Stimulated activated naive B cell treated with anti-CD40 and anti-IgM and Interleukin-4, amounts not matched to agents 10 μg/mL and 1 μg/mL and 100 μg/mL, for 72 hours (primary cell): ENCODE measurements at regions not wholly inside any gene's neighbourhood (a gene's known extent, or its start where the extent isn't known, plus 50 kb on each side); places are given as distances from the start of the nearest gene placed in this dataset.
"Not testable (repeated sequence)": the region's sequence is repeated elsewhere in the genome, so short reads cannot be mapped to it uniquely, and the experiment has no call there.

Source experiments
- ATAC-seq, 2 donors: fragments of 150-1000 bp; cut with Tn5 transposase; replicated peaks; 2 replicates each; pipeline ENCODE4 v1.10.0; 2021; ENCODE audit warnings: moderate library complexity in 1 of 2
- DNase-seq: peaks from one replicate; pipeline ENCODE4 v3.0.0; 2021
- H3K27ac Mint-ChIP-seq: one replicate; pipeline ENCODE4 v1.8.0; 2022; ENCODE audit warnings: mild to moderate bottlenecking, mixed read lengths
- H3K27me3 Mint-ChIP-seq, 2 donors: one replicate each; pipeline ENCODE4 v1.8.0; 2022; ENCODE audit warnings: mixed read lengths in 2 of 2
- H3K36me3 Mint-ChIP-seq, 2 donors: one replicate each; pipeline ENCODE4 v1.8.0; 2022; ENCODE audit warnings: mixed read lengths in 2 of 2, mild to moderate bottlenecking in 1 of 2
- H3K4me1 Mint-ChIP-seq, 2 donors: one replicate each; pipeline ENCODE4 v1.8.0; 2022; ENCODE audit warnings: mixed read lengths in 2 of 2, mild to moderate bottlenecking in 1 of 2
- H3K4me3 Mint-ChIP-seq, 2 donors: one replicate each; pipeline ENCODE4 v1.8.0; 2022; ENCODE audit warnings: mild to moderate bottlenecking in 2 of 2, mixed read lengths in 2 of 2, moderate library complexity in 1 of 2
- H3K9me3 Mint-ChIP-seq, 2 donors: one replicate each; pipeline ENCODE4 v1.8.0; 2022; ENCODE audit warnings: mixed read lengths in 2 of 2, mild to moderate bottlenecking in 1 of 2

DNA sequence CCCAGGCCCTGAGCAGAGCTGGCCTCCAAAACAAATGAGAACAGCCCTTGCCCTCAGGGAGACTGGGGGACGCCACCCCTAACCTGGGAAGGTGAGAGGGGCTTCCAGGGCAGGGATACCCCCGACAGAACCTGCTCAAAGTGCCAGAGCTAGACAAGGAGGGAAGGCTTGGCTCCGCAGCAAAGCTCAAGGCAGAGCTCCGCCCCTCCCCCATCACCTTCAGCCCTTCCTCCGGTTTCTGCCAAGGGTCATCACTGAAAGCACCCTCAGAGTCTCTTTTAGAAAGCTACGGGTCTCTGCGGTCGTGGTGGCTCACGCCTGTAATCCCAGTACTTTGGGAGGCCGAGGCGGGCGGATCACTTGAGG, 73.4 kb upstream of the CUX1 start:
- Mint-ChIP-seq H3K9me3 (no peaks in the 10 kb centered on the region), H3K4me1 (peaks cover 30 to 65% of the 10 kb centered on the region in 2 donors), H3K36me3 (no peaks in the 10 kb centered on the region), H3K27me3 (peaks cover 0 to 4% of the 10 kb centered on the region in 2 donors), H3K27ac (no peak overlapping the region), H3K4me3 (peak overlapping the region; percentile 82 to 86)
- DNase-seq (no peak), ATAC-seq (no peak)

DNA sequence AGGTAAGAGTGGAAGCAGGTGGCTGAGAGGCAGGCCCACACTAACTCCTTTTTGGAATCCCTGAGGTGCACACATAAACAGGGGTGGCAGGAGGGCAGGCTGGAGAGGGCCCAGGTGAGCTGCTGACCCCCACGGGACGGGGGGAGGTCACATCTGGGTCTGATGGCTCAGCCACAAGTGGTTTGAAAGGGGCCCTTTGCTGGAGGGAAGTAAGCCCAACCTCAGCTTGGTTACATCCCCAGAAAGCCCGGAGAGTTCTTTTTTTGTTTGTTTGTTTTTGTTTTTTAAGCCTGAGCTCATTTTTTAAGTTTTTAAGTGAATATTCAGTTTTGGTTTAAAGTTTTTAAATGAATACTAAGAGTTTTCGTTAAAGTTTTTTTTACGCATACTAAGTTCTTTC, 72.8 kb upstream of the CUX1 start:
- Mint-ChIP-seq H3K36me3 (no peaks in the 10 kb centered on the region), H3K9me3 (no peaks in the 10 kb centered on the region), H3K27me3 (peaks cover 0 to 4% of the 10 kb centered on the region in 2 donors), H3K4me3 (no peak overlapping the region), H3K4me1 (peaks cover 26 to 59% of the 10 kb centered on the region in 2 donors), H3K27ac (no peak overlapping the region)
- no peak for DNase-seq
- no peak for ATAC-seq

DNA sequence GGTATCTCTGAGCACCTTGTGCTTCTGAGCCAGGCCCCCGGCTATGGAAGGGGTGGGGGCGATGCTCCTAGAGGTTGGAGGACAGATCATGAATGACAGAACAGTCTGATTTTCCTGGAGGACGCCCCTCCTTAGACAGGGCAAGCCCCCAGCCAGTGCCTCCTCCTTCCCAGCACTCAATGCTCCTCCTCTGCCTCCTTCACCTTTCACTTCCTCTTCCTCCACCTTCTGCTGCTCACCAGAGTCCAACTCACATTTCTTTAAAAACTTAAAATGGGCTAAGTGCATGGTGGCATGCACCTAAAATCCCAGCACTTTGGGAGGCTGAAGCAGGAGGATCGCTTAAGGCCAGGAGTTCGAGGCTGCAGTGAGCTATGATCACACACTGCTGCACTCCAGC, 71.1 kb upstream of the CUX1 start:
- H3K4me1 Mint-ChIP-seq: peaks cover 17 to 45% of the 10 kb centered on the region in 2 donors
- H3K36me3 Mint-ChIP-seq: no peaks in the 10 kb centered on the region
- no peak overlapping the region for H3K27ac Mint-ChIP-seq
- peak; percentile 72 to 79 for ATAC-seq
- no peak overlapping the region for H3K4me3 Mint-ChIP-seq
- DNase-seq: no peak
- peaks cover 0 to 4% of the 10 kb centered on the region in 2 donors for H3K27me3 Mint-ChIP-seq
- no peaks in the 10 kb centered on the region for H3K9me3 Mint-ChIP-seq

DNA sequence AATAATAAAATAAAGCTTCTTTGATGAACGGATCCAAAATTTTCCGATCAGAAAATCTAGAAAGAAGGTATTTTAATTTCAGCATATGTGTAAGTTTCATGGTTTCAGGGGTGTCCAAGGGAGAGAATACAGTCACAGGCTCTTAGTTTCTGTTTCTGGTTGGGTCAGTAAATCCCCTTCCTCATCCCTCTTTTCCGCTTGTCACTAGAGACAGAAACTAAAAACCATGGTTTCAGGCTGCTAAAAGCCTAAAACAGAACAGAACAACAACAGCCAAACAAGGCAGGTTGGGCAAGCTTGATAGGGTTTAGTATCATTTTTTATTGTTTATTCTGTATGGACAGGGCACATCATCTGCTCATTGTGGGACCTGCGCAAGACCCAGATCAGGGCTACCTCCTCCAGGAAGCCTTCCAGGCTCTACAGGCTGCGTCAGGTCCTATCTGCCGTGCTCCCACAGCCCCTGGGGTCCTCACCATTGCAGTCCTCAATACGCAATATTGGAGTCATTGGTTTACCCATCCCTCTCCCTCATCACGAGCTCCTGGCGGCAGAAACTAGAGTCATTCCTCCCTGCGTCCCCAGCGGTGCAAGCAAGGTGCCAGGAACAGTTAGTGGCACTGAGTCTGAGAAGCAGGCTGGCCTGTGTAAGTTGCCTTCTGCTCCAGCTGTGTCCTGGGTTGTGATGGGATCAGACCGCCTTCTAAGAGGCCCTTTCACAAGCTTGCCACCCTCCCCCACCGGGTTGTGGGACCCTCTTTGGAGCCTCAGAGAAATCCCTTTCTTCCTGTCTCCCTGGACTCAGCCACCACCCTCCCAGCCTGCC, 70.2 kb upstream of the CUX1 start:
- H3K27me3 Mint-ChIP-seq: peaks cover 0 to 3% of the 10 kb centered on the region in 2 donors
- no peak overlapping the region for H3K27ac Mint-ChIP-seq

DNA sequence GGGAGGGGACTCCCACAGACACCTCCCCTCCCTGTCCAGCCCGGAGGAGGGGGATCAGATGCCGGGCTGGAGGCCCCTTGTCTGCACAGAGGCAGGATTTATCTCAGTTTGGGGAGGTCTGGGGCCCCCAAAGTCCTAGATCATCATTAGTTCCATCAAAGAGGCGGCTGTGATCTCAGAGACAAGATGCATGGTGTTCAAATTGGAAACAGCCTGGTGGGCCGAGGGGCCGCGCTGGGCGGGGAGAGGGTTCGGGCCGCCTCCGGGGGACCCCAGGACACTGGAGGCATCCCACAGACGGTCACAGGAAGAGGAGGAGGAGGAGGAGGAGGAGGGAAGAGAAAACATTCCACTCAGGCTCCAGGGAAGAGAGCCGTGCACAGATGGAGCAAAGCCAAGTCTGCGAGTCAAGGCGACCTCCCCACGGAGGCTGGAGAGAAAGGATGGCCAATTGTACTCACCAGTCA, 69.5 kb upstream of the CUX1 start:
- H3K4me3 Mint-ChIP-seq: no peak overlapping the region
- H3K36me3 Mint-ChIP-seq: no peaks in the 10 kb centered on the region
- ATAC-seq (no peak), DNase-seq (no peak)
- H3K27me3 Mint-ChIP-seq: no peaks in the 10 kb centered on the region
- H3K9me3 Mint-ChIP-seq: no peaks in the 10 kb centered on the region
- peaks cover 15 to 32% of the 10 kb centered on the region in 2 donors for H3K4me1 Mint-ChIP-seq
- no peak overlapping the region for H3K27ac Mint-ChIP-seq

More for the DNA sequence above, 70.2 kb upstream of the CUX1 start:
- Mint-ChIP-seq H3K4me1 (peaks cover 16 to 38% of the 10 kb centered on the region in 2 donors), H3K36me3 (no peaks in the 10 kb centered on the region), H3K9me3 (no peaks in the 10 kb centered on the region), H3K4me3 (no peak overlapping the region)
- DNase-seq (no peak), ATAC-seq (no peak)

DNA sequence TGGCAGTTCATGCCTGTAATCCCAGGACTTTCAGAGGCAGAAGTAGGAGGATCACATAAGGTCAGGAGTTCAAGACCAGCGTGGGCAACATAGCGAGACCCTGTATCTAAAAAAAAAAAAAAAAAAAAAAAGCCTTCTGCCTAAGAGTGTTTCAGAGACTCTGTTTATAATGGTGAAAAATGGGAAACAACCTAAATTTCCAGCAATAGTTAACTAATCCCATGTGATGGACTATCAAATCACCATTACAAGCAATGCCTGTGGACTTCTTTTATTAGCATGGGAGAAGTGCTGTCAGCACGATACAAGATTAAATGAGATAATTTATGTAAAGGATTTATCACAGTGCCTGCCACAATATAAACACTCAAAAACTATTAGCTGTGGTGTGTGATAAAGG, 67.5 kb upstream of the CUX1 start:
- Mint-ChIP-seq H3K4me1 (peaks cover 16 to 29% of the 10 kb centered on the region in 2 donors), H3K27ac (no peak overlapping the region), H3K9me3 (no peaks in the 10 kb centered on the region), H3K27me3 (no peaks in the 10 kb centered on the region), H3K36me3 (no peaks in the 10 kb centered on the region), H3K4me3 (no peak overlapping the region)
- ATAC-seq (no peak), DNase-seq (no peak)

DNA sequence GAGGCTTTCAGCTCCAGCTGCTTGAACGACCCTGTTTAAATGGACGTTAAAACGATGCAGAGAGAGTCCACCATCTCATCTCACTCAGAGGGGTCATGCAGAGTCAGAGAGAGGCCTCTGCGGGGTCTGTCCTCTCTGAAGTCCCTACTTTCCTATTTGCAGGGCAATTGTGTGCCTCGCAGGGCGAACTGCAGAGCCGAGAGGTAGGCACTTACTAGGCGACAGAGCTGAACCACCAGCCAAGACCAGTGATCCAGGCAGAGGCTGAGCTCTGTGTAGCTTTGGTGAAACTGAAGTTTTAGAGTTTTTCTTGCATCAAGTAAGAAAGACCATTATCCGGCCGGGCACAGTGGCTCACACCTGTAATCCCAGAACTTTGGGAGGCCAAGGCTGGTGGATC, 64.1 kb upstream of the CUX1 start:
- no peak for DNase-seq
- H3K27ac Mint-ChIP-seq: no peak overlapping the region
- no peak for ATAC-seq
- no peaks in the 10 kb centered on the region for H3K36me3 Mint-ChIP-seq
- no peaks in the 10 kb centered on the region for H3K9me3 Mint-ChIP-seq
- peaks cover 4 to 11% of the 10 kb centered on the region in 2 donors for H3K4me1 Mint-ChIP-seq
- H3K4me3 Mint-ChIP-seq: peak overlapping the region in 1 of 2 donors; percentile 30
- H3K27me3 Mint-ChIP-seq: no peaks in the 10 kb centered on the region

DNA sequence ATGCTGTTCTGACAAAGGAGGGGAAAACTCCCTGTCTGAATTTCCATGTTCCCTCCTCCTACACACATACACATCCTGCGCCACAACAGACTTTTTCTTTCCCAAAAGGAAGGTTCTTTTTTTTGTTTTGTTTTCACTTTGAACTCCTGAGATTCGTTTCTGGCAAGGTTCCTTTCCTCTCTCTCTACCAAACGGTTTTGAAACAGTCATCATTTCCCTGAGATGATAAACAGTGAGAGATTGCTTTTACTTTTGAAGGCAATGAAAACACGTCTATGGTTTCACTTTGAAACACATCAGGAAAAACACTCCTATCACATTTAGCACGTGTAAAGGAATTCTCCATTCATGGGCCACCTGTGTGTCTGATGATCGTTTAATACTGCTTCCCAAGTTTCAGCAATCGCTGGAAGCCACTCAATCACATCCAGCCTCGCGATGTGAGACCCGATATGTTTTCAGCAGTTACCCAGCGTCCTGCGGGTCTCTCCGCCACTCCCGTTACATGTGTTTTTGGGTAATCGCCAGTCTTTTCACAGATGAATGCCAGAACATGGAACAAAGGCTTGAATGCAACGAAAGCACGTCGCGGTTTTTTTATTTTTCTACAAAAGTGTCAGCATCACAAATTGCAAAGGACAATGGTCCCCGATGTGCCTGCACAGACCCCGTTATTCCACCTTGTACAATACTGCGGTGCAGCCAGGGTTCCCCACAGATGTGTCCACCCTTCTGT, 62.8 kb upstream of the CUX1 start:
- peak overlapping the region; percentile 37 for H3K27ac Mint-ChIP-seq
- H3K4me3 Mint-ChIP-seq: peak overlapping the region; percentile 85 to 86
- ATAC-seq (peak; percentile 36 to 48), DNase-seq (no peak)
- no peaks in the 10 kb centered on the region for H3K36me3 Mint-ChIP-seq
- H3K9me3 Mint-ChIP-seq: no peaks in the 10 kb centered on the region
- H3K4me1 Mint-ChIP-seq: peaks cover 4 to 11% of the 10 kb centered on the region in 2 donors
- H3K27me3 Mint-ChIP-seq: no peaks in the 10 kb centered on the region

DNA sequence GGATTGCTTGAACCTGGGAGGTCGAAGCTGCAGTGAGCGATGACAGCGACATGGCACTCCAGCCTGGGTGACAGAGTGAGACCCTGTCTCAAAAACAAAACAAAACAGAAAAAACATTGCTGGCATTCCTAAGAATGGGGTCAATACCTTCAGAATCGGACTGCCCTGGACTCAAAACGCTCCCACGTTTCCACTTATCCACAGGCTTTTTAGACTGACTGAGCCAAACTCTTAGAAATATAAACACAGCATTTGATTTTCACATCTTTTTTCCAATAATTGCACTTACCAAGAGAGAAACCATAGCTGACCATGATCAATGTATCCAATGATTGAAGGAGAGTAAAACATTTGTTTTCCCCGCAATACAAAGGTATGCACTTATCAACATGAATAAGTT, 59.5 kb upstream of the CUX1 start:
- Mint-ChIP-seq H3K4me1 (peaks cover 7 to 11% of the 10 kb centered on the region in 2 donors), H3K4me3 (no peak overlapping the region), H3K27ac (no peak overlapping the region), H3K9me3 (no peaks in the 10 kb centered on the region), H3K36me3 (no peaks in the 10 kb centered on the region), H3K27me3 (no peaks in the 10 kb centered on the region)
- no peak for ATAC-seq
- no peak for DNase-seq

DNA sequence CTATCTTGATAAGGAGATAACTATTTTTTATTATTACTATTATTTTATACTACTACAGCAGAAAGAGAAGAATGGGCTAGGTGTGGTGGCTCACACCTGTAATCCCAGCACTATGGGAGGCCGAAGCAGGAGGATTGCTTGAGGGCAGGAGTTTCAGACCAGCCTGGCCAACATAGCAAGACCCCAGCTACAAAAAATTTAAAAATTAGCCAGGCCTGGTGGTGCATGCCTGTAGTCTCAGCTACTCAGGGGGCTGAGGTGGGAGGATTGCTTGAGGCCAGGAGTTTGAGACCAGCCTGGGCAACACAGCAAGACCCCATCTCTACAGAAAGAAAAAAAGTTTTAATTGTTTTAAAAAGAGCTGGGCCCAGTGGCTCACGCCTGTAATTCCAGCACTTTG, 58.9 kb upstream of the CUX1 start:
- not testable (repeated sequence) for H3K27ac Mint-ChIP-seq, DNase-seq, H3K4me3 Mint-ChIP-seq, H3K9me3 Mint-ChIP-seq, ATAC-seq, H3K27me3 Mint-ChIP-seq, H3K36me3 Mint-ChIP-seq
- peaks cover 7 to 11% of the 10 kb centered on the region in 2 donors for H3K4me1 Mint-ChIP-seq

DNA sequence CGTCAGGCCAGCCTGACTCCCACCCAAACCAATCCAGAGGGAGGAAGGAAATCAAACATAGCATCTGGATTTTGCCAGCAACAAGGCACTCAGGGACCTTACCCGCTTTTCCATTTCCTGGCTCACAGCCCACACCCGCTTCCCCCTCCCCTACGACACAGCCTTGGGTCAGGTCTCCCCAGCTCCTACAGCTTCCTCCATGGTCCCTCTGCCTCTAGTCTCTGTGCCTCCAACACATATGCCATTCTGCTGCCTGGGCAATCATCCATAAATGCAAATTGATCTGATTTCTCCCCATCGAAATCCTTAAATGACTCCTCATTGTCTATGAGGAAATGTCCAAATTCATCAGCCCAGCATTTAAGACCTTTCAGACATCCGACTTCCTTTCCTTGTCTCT, 53.2 kb upstream of the CUX1 start:
- no peaks in the 10 kb centered on the region for H3K27me3 Mint-ChIP-seq
- H3K9me3 Mint-ChIP-seq: no peaks in the 10 kb centered on the region
- ATAC-seq (no peak), DNase-seq (no peak)
- H3K27ac Mint-ChIP-seq: no peak overlapping the region
- H3K4me3 Mint-ChIP-seq: no peak overlapping the region
- H3K36me3 Mint-ChIP-seq: no peaks in the 10 kb centered on the region
- peaks cover 0 to 3% of the 10 kb centered on the region in 2 donors for H3K4me1 Mint-ChIP-seq

DNA sequence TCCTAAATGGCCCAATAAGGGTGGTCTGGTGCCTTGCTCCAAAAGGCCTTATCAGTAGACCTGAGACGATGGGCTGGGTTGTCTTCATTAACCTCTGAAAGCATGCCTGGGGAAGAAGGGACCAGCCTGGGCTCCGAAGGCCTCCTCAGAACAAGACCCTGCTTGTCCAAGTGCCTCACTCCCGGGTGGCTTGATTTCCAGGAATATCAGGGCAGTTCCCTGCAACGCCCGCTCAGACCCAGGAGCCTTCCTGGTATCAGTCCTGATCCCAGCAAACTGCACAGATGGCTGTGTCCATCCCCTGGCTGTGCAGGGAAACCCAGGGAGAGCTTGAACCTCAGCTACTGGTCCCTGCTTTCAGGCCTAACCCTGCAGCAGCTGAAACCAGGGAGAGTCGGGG, 49.9 kb upstream of the CUX1 start:
- ATAC-seq (no peak), DNase-seq (no peak)
- no peaks in the 10 kb centered on the region for H3K4me1 Mint-ChIP-seq
- H3K27ac Mint-ChIP-seq: no peak overlapping the region
- H3K9me3 Mint-ChIP-seq: no peaks in the 10 kb centered on the region
- H3K4me3 Mint-ChIP-seq: no peak overlapping the region
- H3K27me3 Mint-ChIP-seq: peaks cover 4 to 5% of the 10 kb centered on the region in 2 donors
- H3K36me3 Mint-ChIP-seq: no peaks in the 10 kb centered on the region
